Iris pigment epithelial cell (primary cell): ENCODE measurements at regions not wholly inside any gene's neighbourhood (a gene's known extent, or its start where the extent isn't known, plus 50 kb on each side); places are given as distances from the start of the nearest gene placed in this dataset.

Source experiments
- DNase-seq: peaks from one replicate; pipeline ENCODE4 v3.0.0-alpha.2; 2011; ENCODE audit warnings: low read depth

DNA sequence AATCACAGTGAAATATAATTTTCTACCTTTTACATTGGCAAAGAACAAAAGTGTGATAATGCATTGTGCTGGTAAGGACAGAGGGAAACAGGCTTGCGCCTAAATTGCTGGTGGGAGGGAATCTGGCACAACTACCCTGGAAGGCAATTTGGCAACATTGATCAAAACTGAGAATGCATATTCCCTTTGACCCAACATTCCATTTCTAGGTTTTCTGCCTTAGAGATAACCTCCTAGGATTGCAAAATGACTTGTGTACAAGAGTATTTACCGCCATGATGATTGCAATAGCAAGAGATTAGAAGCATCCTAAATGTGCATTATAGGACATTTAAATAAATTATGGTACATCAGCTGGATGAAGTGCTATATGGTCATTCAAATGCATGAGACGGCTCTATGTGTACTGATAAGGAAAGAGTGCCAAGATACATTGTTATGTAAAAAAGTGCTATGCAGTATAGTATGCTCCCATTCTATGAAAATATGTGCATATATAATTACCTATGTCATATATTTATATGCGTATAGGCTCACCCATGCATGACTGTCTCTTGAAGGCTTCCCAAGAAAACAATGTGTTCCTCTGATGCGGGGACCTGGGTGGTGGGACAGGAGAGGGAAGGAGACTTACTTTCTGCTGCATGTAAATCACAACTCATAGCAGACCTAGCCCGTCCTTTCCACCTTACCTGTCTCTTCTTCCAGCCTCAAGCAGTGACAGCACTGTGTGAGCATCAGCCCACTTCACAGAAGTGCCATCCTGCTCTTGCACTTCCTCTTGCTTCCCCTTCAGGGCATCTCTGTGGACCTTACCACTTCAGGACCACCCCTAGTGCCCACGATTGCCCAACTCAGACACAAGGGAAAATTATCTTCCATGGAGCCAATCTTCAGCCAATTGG, 249.9 kb upstream of the TLE3 start:
- DNase-seq: no peak

DNA sequence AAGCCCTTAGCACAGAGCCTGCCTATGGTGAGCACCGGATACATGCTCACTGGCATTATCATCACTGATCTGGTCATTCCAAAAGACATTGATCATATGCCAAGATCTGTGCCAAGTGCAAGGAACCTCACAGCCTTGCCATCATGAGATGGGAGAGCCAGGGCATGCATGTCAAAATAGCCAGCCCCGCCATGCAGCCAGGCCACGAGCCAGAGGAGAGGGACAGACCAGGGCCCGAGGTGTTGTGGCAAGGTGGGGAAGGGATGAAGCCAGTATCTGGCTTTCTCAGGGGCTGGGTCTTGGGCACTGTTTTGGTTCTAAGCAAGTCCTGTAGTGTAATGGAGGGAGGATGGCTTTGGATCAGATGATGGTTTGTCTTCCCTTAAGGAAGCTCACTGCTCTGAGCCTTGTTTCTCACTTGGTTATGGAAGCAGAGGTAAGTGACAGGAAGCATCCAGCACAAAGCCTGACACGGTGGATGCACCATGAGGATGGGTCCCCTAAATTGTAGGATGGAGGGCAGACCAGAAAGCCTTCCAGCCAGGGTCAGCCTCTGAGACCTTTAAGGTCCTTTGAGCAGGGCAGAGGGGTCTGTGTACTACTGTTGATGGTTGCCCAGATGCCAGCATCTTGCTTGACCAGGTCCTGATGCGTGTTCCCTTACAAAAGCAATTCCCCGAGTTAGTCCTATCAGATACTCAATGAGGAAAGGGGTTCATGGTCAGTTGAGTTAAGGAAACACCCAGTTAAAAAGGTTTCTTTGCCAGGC, 247.7 kb upstream of the TLE3 start:
- DNase-seq: no peak

DNA sequence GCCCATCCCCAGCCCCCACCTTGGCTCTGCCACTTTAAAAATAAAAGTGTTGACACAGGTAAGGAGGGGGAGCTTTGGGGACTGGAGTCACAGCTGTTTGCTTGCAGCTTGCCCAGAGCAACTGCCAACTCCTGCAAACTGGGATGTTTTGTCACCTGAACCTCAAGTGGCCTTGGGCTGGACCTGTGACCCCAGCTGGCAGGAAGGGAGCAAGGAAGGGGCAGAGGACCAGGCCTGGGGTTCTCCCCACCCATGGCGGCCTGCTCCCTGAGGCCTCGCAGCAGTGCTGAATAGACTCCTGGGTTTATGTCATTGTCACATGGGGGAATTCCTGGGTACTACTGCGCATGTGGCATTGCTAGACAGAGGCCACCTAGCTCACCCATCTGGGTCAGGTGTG, 246.9 kb upstream of the TLE3 start:
- DNase-seq: no peak

DNA sequence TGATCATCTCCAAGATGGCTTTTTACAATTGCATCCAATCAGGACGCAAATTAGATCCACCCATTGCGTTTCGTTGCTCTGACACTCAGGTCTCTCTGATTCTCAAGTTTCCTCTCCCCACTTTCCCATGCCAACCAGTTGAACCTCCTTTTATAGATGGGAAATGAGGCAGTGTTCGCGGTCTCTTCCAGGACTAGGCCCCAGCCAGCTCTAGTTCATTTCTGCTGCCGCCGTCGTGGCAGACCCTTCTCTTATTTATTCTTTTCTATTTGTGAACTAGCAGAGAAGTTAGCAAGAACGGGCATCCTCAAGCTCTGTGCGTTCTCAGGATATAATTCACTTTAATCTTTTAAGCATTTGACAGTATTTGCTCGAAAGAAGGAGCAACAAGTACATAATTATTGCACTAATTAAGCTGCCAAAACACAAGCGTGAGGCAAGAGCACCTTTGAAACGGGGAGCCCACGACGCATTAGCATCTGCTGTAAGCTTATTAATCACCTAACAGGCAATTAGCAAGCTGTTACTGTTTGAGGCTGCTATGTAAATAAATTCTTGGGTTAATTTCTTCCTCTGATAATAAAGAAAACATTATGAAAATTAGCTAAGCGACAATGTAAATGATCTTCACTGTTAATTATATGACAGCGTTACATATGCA, 246.4 kb upstream of the TLE3 start:
- no peak for DNase-seq

DNA sequence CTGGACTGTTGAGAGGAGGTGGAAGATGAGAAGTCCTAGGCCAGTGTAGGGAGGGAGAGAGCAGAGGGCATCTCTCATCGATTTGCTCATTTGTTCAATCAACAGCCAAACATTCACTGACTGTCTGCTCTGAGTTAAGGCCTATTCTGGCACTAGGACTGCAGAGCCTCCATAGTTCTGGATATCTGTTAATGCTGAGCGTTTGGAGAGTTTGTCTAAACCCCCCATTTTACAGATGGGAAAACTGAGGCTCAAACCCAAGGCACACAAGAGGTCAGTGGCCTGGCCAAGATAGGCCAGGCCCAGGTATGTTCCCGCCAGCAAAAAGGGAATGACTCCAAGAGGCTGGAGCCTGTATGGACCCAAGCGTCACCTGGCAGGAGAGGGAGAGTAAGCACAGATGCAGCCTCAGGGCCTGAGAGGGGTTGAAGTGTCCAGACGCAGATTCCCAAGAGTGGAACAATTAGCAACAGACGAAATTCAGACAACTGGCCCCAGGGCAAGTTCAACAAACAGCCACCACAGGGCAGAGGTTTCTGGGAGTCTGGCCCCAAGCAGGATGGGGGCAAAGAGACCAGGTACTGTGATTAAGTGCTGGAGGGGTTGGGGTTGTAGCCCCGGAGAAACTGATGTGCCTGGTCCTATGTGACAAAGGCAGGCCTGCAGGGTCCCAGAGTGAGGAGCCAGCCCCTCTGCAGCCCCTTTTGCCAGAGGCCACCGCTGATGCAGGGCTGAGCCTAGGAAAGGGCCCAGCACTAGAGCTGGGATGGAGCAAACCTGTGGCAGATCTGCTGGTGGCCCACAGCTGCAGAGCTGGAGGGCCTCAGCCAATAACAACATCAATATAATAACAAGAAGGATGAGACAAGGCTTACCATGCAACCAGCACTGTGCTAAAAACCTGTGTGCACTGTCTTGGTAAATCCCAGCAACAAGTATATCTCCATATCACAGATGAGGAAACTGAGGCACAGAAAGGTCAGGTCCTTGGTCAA, 245.1 kb upstream of the TLE3 start:
- no peak for DNase-seq

DNA sequence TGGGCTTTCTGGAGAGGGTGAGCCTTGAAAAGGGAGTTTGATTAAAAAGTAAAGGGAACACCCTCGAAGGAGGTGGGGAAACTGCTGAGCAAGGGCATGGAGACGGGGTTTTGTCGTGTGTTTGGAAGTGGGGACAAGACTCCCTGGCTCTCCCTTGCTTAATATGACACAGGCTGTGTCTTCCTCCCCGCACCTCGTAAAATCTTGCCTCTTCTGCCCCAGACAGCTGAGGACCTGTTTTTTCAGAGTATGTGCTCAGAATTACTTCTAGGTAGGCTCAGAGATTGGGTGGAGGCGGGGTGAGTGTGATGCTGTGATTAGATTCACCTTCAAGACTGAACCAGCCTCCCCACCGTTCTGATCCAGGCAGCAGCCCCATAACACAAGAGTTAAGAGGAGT, 244.4 kb upstream of the TLE3 start:
- DNase-seq: no peak

DNA sequence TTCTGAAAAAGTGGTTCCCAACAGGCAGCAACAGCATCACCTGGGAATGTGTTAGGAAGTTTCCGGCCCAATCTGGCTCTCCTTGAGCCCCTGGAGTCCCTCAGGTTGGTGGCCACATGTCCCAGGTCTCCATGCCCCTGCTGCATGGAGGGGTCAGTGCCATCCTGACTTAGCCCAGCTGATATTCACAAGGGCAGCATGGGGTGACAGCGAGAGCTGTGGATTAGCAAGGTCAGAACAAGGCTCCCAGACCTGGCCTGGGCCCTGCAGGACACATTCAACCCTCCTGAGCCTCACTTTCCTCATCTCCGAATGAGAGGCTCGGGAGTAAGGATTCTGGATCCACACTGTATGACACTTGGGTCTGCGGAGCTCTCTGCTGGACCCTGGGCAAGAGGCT, 243.8 kb upstream of the TLE3 start:
- no peak for DNase-seq

DNA sequence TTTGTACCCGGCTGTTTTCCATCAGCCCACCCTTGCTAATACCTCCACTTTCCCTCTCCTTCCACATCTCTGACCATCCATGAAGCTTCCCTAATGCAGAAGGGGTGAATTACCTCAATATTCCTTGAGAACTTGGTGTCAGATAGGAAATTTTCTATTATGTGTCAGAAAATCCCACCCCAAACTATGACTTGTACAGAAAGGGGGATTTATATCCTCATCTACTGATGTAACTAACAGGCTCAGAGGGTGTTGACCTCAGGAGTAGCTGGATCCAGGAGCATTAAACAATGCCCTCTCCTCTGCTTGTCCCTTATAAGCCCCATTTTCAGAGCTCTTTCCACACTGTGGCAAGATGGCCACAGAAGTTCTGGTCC, 242.8 kb upstream of the TLE3 start:
- DNase-seq: no peak

DNA sequence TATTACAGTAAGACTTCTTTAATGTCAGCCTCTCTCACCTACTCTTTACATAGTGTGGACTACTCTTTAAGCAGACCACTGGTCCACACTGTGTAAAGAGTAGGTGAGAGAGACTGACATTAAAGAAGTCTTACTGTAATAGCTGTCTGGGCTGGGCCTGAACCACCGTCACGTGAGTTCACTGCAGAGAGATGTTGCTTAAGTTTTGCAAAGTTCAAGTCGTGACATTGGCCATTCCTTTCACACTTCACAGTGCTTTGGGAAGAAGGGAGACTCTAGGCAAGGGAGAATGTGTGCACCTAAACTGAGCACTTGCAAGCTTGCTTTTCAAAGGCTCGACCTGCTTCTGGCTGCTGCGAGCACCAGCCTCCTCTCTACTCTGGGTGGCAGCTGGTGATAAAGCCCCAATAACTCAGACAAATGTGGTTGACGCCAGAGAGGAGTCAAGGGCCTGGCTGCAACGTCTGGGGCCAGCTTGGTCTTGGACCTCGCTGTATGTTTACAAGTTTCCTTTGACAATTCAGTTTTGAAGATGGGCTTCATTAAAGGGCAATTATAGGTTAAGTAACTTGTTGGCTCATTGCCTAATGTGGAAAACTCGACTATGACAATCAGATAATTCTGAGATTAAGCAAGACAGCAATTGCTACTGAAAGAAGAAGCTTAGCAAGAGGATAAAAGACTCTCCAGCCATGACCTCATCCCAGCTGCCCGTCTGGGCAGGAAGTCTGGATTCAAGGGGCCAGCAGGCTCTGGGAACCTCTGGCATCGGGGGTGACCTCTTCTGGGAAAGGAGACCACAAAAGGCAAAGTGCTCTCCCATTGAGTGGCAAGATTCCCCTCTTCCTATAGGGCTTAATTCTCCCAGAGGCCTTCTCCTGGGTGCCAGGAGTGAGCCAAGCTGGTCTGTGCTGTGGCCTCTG, 242.1 kb upstream of the TLE3 start:
- DNase-seq: peak; percentile 80

DNA sequence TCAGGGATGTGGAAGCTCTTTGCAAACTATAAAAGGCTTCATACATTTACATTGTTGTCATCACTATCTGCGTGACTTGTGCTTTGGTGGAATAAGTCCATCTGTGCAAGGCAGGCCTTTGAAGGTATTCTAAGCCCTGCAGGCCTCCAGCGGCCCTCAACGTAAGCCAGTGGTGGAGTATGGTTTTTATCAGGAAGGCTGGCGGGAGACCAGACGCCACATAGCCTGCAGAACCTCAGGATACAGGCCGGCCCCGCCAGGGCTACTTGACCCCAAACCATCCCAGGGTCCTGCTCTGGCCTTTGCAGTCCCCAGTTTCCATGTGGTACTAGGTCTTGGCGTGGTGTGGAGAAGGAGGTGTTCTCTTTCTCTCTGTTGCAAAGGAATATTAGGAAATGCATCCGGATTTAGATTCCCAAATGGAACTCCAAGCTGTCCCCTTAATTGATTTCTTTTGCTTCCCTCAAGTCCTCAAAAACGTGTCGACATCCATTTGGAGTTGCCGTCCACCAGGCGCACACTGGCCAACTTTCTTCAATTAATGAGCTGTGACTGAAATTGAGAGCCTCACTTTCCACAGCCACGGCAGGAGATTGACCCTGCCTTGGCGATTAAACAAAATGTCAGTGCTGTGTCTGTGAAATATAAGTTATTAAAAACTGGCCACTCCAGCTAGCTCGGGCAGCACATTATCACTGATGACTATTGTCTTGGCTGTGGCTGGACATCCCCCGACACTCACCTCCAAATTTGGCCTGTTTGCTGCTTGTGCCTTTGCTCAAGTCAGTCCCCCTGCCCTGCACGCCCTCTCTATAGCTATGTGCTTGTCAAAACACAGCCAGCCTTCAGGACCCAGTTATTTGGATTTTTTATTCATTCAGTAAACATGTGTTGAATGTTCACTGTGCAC, 239.8 kb upstream of the TLE3 start:
- DNase-seq: no peak

DNA sequence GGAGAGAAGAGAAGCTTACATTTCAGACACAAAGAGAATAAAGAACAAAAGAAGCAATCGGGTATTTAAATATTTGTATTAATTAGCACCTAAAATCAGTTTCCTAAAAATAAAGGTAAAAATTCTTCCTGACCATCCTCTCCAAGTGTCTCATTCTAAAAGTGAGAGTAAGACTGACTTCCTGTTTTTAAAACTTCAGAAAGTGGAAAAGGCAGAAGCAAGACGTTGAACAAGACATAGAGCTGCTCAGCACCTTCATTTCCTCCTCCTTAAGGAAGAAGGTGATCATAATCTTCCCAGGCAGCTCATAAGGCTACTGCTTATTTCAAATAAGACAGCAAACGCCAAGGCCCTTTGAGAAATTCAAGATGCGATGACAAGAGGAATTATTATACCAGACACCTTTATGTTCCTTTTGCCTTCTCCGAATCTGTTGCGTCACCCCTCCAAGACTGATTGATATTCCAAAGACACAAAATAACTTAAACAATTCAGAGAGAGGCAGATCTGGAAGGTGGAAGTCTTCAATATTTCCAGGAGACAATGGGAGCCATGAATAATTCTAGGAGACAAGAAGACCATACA, 238.8 kb upstream of the TLE3 start:
- DNase-seq: no peak

DNA sequence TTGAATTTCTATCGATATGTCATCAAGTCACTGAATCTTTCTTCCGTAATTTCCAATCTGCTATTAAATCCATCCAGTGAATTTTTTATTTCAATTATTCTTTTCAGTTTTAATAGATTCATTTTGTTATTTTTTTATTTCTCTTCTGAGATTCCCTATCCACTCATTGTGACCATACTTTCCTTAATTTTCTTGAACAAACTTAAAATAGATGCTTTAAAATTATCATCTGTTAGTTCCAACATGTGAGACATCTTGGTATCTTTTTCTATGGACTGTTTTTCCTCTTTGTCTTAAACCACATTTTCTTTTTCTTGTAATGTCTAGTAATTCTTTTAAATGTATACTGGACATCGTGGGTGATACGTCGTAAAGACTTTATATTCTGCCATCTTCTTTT, 236.6 kb upstream of the TLE3 start:
- DNase-seq: no peak

DNA sequence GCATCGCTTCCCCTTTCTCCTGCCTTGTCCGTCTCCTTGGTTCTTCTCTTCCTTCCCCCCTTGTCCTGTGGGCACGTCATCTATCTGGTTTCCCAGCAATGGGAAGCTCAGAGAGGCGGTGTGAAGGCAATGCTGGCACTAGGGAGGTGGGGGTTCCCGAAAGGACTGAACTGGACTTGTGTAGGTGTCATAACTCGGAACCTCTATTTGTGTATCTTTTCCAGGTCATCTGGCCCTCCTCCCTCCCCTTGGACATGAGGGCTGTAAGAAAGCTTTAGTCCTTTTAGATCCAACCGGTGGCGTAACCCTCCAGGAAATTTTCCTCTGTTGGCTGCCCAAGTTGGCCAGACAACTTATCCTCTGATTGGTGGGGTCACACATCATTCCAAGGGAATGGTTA, 231.5 kb upstream of the TLE3 start:
- no peak for DNase-seq

DNA sequence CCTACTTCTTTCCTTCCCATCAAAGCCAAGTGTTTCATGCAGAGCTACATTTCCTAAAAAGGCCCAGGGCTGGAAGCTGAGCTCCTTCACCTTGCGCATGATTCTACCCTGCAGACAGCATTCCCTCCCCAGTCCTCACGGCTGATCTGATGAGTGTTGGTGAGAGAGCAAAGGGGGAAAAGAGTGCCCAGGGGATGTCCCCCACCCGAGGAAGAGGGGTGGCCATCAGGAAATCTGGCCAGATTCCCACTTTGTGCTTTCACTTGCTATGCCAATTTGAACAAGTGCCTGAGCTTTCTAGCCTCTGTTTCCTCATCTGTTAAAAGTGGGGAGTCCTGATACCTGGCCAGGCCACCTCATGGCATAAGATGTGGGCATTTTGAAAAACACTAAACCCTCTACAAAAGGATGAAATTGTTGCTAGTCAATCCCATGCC, 231.0 kb upstream of the TLE3 start:
- no peak for DNase-seq

DNA sequence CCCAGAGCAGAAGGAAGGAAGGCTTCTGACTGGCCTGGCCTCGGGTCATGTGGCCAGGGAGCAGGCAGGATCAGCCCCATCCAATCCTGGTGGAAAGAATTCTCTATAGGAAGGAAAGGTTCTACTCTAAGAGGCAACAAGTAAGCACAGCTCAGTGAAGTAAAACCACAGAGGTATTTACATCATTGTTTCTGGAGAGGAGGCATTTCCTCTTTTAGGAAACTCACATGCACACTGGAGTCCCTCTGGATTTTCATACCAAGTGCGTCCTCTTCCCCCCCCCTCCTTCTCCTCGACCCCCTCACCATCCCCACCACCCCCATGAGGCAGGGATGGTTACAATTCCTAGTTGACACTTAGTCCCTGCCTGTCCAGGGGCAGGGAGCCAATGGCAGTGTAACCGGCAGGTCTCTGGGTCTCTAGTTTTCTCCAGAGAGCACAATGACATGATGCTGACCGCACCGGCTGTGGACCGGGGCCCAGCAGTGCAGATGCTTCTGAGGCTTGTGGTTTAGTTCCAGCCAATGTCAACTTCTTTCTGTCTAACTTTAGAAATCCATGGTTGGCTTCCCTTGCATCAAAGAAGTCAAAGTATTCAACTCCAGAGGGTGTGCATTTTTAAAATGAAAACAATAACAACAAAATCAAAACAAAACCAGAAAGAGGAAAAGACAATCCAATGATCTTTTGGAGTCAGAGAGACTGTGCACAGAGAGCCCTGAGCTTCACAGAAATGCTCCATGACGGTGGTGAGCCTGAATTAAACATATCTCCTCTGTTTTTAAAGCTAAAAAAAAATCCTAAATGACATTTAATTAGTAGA, 230.3 kb upstream of the TLE3 start:
- DNase-seq: peak; percentile 92

DNA sequence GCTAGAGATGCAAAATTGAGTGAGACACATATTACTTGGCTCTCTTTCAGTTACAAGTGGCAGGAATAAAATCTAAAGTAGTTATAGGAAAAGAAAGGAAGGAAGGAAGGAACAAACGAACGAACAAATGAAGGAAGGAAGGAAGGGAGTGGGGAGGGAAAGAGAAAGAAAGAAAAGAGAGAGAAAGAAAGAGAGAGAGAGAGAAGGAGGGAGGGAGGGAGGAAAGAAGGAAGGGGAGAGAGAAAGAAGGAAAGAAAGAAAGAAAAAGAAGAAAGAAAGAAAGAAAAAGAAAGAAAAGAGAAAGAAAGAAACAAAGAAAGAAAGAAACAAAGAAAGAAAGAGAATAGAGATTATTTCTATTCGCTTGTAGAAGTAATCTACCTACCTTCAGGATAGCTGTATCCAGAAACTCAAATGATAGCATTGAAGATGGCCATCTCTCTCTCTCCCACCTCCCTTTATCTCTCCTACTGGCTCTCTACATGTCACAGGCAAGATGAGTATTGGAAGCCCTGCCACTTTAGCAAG, 229.7 kb upstream of the TLE3 start:
- no peak for DNase-seq

DNA sequence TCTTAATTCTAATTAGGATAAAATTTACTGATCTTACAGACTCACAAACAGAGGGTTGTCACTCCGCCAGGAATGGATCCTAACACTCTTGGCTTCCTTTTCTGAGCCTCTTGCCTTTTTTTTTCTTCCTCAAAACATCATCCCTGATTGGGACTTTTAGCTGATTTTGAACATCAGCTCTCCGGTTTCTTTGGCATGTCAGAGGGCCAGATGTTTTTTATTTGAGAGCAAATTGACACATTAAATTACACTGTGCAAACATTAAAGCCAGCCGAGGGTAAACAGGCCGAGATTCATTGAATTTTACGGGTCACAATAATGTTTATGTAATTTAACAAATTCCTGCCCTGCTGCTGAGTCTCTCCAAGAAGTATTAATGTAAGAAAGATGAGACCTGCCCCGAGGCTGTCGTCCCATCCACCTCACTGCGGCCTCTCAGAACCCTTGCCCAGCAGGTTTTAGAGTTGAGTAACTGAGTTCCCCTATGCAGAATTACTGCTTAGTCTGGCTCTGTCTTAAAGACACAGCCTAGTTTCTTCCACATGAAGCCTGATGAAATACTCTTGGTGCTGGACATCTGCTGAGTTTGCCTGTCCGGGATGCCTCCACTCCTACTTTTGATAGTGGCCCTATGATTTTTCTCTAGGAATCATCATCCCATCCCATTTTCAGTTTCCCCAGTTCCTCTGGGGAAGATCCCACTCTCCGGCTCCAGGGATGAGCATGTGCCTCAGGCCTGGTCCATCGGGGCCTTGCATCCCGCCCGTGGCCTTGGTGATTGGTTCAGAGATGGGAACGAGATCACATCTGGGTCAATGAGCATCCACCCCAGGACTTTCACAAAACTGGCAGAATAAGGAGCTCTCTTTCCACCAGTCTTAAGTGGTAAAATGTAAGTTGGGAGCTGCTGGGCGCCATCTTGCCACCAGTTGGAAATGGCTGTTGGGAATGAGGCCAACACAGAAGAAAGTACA, 226.6 kb upstream of the TLE3 start:
- DNase-seq: peak; percentile 82
